Neutrophil (primary cell): ENCODE measurements at regions not wholly inside any gene's neighbourhood (a gene's known extent, or its start where the extent isn't known, plus 50 kb on each side); places are given as distances from the start of the nearest gene placed in this dataset.

Experiments
- H3K27ac ChIP-seq: fragments of 200-600 bp; sonication (generic); 2 replicates; pipeline ENCODE4 v1.5.1; 2016; ENCODE audit warnings: mild to moderate bottlenecking, moderate library complexity
- H3K27me3 ChIP-seq: fragments of 200-600 bp; sonication (generic); 2 replicates; pipeline ENCODE4 v1.6.0; 2016; ENCODE audit warnings: mild to moderate bottlenecking
- H3K36me3 ChIP-seq: fragments of 200-600 bp; sonication (generic); 2 replicates; pipeline ENCODE4 v1.5.1; 2017
- H3K4me1 ChIP-seq, 2 experiments: fragments of 200-600 bp in 1 of 2; sonication (generic) in 1 of 2; 1 replicate in 1 of 2; 2 replicates in 1 of 2; pipeline versions ENCODE4 v1.5.1 to v1.6.1; 2013 to 2016; ENCODE audit warnings: low read depth in 1 of 2, low read length in 1 of 2, mild to moderate bottlenecking in 1 of 2, moderate library complexity in 1 of 2; ENCODE audit not compliant: control insufficient read depth in 1 of 2, insufficient read depth in 1 of 2
- H3K4me3 ChIP-seq, 2 experiments: fragments of 200-600 bp in 1 of 2; sonication (generic) in 1 of 2; 1 replicate in 1 of 2; 2 replicates in 1 of 2; pipeline ENCODE4 v1.5.1; 2013 to 2016; ENCODE audit warnings: low read depth in 1 of 2, low read length in 1 of 2, mild to moderate bottlenecking in 1 of 2, moderate library complexity in 1 of 2
- H3K9me3 ChIP-seq: fragments of 200-600 bp; sonication (generic); 2 replicates; pipeline ENCODE4 v1.5.1; 2016
- CTCF ChIP-seq: fragments of 200-600 bp; sonication (generic); IDR thresholded peaks from 2 replicates; pipeline ENCODE4 v1.5.1; 2016; ENCODE audit warnings: antibody characterized with exemption

- Histone ChIP-seq H3K4me1 (peaks cover 80 to 81% of the 10 kb centered on the region in 2 experiments), H3K36me3 (no peaks in the 10 kb centered on the region), H3K27me3 (no peaks in the 10 kb centered on the region), H3K9me3 (no peaks in the 10 kb centered on the region), H3K27ac (no peak overlapping the region), H3K4me3 (no peak overlapping the region)
- no peak for TF ChIP-seq CTCF
These were observed 120.4 kb upstream of the IQSEC1 start for GRCh38 chr3:13193320-13194284.

- peaks cover 88% of the 10 kb centered on the region in 2 experiments for H3K4me1 ChIP-seq
- no peak overlapping the region for H3K27ac ChIP-seq
- H3K27me3 ChIP-seq: no peaks in the 10 kb centered on the region
- no peaks in the 10 kb centered on the region for H3K9me3 ChIP-seq
- H3K4me3 ChIP-seq: no peak overlapping the region
- H3K36me3 ChIP-seq: no peaks in the 10 kb centered on the region
- TF ChIP-seq CTCF: no peak
These were observed 119.4 kb upstream of the IQSEC1 start for GRCh38 chr3:13192471-13193213.

- TF ChIP-seq CTCF: no peak
- H3K4me1 ChIP-seq: peaks cover 78 to 80% of the 10 kb centered on the region in 2 experiments
- H3K27me3 ChIP-seq: no peaks in the 10 kb centered on the region
- no peaks in the 10 kb centered on the region for H3K9me3 ChIP-seq
- H3K4me3 ChIP-seq: no peak overlapping the region
- H3K36me3 ChIP-seq: no peaks in the 10 kb centered on the region
- H3K27ac ChIP-seq: no peak overlapping the region
These were observed 117.8 kb upstream of the IQSEC1 start for GRCh38 chr3:13191016-13191415.

- no peak for TF ChIP-seq CTCF
- peaks cover 72 to 74% of the 10 kb centered on the region in 2 experiments for H3K4me1 ChIP-seq
These were observed 117.1 kb upstream of the IQSEC1 start for GRCh38 chr3:13190378-13190765.

GRCh38 chr3:13189639-13190377, 116.6 kb upstream of the IQSEC1 start:
- no peaks in the 10 kb centered on the region for H3K9me3 ChIP-seq
- H3K4me1 ChIP-seq: peaks cover 66 to 68% of the 10 kb centered on the region in 2 experiments
- H3K4me3 ChIP-seq: peak overlapping the region in 1 of 2 experiments; percentile 3
- no peaks in the 10 kb centered on the region for H3K27me3 ChIP-seq
- TF ChIP-seq CTCF: no peak
- no peaks in the 10 kb centered on the region for H3K36me3 ChIP-seq
- H3K27ac ChIP-seq: peak overlapping the region; percentile 79

More at GRCh38 chr3:13190378-13190765, 117.1 kb upstream of the IQSEC1 start:
- peak overlapping the region; percentile 79 for H3K27ac ChIP-seq
- no peaks in the 10 kb centered on the region for H3K36me3 ChIP-seq
- no peaks in the 10 kb centered on the region for H3K27me3 ChIP-seq
- no peak overlapping the region for H3K4me3 ChIP-seq
- H3K9me3 ChIP-seq: no peaks in the 10 kb centered on the region
